CD14-positive monocyte (primary cell): ENCODE measurements at regions not wholly inside any gene's neighbourhood (a gene's known extent, or its start where the extent isn't known, plus 50 kb on each side); places are given as distances from the start of the nearest gene placed in this dataset.

Source experiments
- DNase-seq, 3 donors: peaks; one replicate each; pipeline ENCODE4 v3.0.0-alpha.2; 2011 to 2022
- H2AFZ ChIP-seq: 2 replicates; pipeline ENCODE4 v1.6.0; 2012; ENCODE audit warnings: mild to moderate bottlenecking, low read depth, low read length, inconsistent platforms; ENCODE audit not compliant: insufficient read depth, poor library complexity, severe bottlenecking
- H3K27ac ChIP-seq, 2 donors: 1 replicate in 1 of 2; 2 replicates in 1 of 2; pipeline ENCODE4 v1.5.1; 2012 to 2013; ENCODE audit warnings: low read length in 2 of 2, control low read depth in 1 of 2, inconsistent platforms in 1 of 2, low read depth in 1 of 2, mild to moderate bottlenecking in 1 of 2
- H3K27me3 ChIP-seq, 2 donors: one replicate each; pipeline versions ENCODE4 v1.6.0 to v1.6.1; 2011 to 2013; ENCODE audit warnings: low read length in 2 of 2; ENCODE audit not compliant: control insufficient read depth in 2 of 2, insufficient read depth in 2 of 2
- H3K36me3 ChIP-seq, 2 donors: replicated peaks in 1 of 2; 1 replicate in 1 of 2; 2 replicates in 1 of 2; pipeline versions ENCODE4 v1.5.1 to v1.6.1; 2012 to 2013; ENCODE audit warnings: low read length in 2 of 2, control low read depth in 1 of 2, inconsistent platforms in 1 of 2, mild to moderate bottlenecking in 1 of 2; ENCODE audit not compliant: insufficient read depth in 2 of 2, control insufficient read depth in 1 of 2
- H3K4me1 ChIP-seq, 2 donors: 1 replicate in 1 of 2; 2 replicates in 1 of 2; pipeline versions ENCODE4 v1.5.1 to v1.6.1; 2012 to 2013; ENCODE audit warnings: low read length in 2 of 2, control low read depth in 1 of 2, inconsistent platforms in 1 of 2, mild to moderate bottlenecking in 1 of 2, moderate library complexity in 1 of 2; ENCODE audit not compliant: insufficient read depth in 2 of 2, control insufficient read depth in 1 of 2
- H3K4me2 ChIP-seq: replicated peaks from 2 replicates; pipeline ENCODE3; 2012; ENCODE audit warnings: low read length, moderate library complexity, mild to moderate bottlenecking; ENCODE audit not compliant: poor library complexity, severe bottlenecking; ENCODE audit errors: extremely low read depth
- H3K4me3 ChIP-seq, 3 experiments: fragments of 200-600 bp in 1 of 3; sonication (generic) in 1 of 3; replicated peaks in 1 of 3; 1 replicate in 2 of 3; 2 replicates in 1 of 3; pipeline ENCODE4 v1.5.1; 2011 to 2013; ENCODE audit warnings: low read length in 3 of 3, mild to moderate bottlenecking in 3 of 3, control low read depth in 2 of 3, low read depth in 2 of 3, inconsistent platforms in 1 of 3, moderate library complexity in 1 of 3
- H3K79me2 ChIP-seq: 2 replicates; pipeline ENCODE4 v1.6.0; 2012; ENCODE audit warnings: mild to moderate bottlenecking, control low read depth, inconsistent platforms, low read length, moderate library complexity; ENCODE audit not compliant: insufficient read depth
- H3K9ac ChIP-seq: 2 replicates; pipeline ENCODE4 v1.6.0; 2017; ENCODE audit warnings: low read length, mild to moderate bottlenecking; ENCODE audit not compliant: insufficient read depth, poor library complexity, severe bottlenecking
- H3K9me3 ChIP-seq, 2 donors: replicated peaks in 1 of 2; 1 replicate in 1 of 2; 2 replicates in 1 of 2; pipeline versions ENCODE4 v1.5.1 to v1.6.1; 2012 to 2013; ENCODE audit warnings: low read length in 2 of 2, control low read depth in 1 of 2; ENCODE audit not compliant: control insufficient read depth in 1 of 2, insufficient read depth in 1 of 2
- H4K20me1 ChIP-seq: 2 replicates; pipeline ENCODE4 v1.6.0; 2012; ENCODE audit warnings: mild to moderate bottlenecking, low read length, control low read depth, moderate library complexity; ENCODE audit not compliant: insufficient read depth
- H3K27ac Mint-ChIP-seq, 7 donors: one replicate each; pipeline ENCODE4 v1.8.0; 2020; ENCODE audit warnings: mild to moderate bottlenecking in 7 of 7, mixed read lengths in 7 of 7, moderate library complexity in 6 of 7, inconsistent platforms in 2 of 7
- H3K27me3 Mint-ChIP-seq, 3 donors: one replicate each; pipeline ENCODE4 v1.8.0; 2021 to 2022; ENCODE audit warnings: low read depth in 3 of 3, mild to moderate bottlenecking in 3 of 3, mixed read lengths in 3 of 3, moderate library complexity in 3 of 3, inconsistent platforms in 1 of 3
- H3K36me3 Mint-ChIP-seq, 2 donors: one replicate each; pipeline ENCODE4 v1.8.0; 2020; ENCODE audit warnings: mixed read lengths in 2 of 2, inconsistent platforms in 1 of 2, mild to moderate bottlenecking in 1 of 2
- H3K4me1 Mint-ChIP-seq: one replicate; pipeline ENCODE4 v1.8.0; 2020; ENCODE audit warnings: mild to moderate bottlenecking, mixed read lengths
- H3K4me3 Mint-ChIP-seq, 2 donors: one replicate each; pipeline ENCODE4 v1.8.0; 2020; ENCODE audit warnings: mild to moderate bottlenecking in 2 of 2, mixed read lengths in 2 of 2, moderate library complexity in 1 of 2
- H3K9me3 Mint-ChIP-seq, 7 donors: one replicate each; pipeline ENCODE4 v1.8.0; 2020 to 2022; ENCODE audit warnings: mixed read lengths in 7 of 7, mild to moderate bottlenecking in 6 of 7, moderate library complexity in 6 of 7, inconsistent platforms in 2 of 7
- WGBS: methylation state at CpG from one replicate; pipeline ENCODE4 v1.1.5; 2013; ENCODE audit warnings: missing lambda C conversion rate; ENCODE audit not compliant: insufficient coverage; 5-methylcytosine and 5-hydroxymethylcytosine counted together
- intact Hi-C, 2 donors: fragments of 100-400 bp; cut with micrococcal nuclease; formaldehyde crosslinking; loops; one replicate each; pipeline versions ENCODE4 v1.15.0 to v1.15.1; 2023
- TF ChIP-seq, protein P1 (sequence below): fragments of 200-600 bp; IDR thresholded peaks from one replicate; pipeline ENCODE4 v1.8.0; 2022; ENCODE audit warnings: antibody characterized with exemption, mild to moderate bottlenecking

DNA sequence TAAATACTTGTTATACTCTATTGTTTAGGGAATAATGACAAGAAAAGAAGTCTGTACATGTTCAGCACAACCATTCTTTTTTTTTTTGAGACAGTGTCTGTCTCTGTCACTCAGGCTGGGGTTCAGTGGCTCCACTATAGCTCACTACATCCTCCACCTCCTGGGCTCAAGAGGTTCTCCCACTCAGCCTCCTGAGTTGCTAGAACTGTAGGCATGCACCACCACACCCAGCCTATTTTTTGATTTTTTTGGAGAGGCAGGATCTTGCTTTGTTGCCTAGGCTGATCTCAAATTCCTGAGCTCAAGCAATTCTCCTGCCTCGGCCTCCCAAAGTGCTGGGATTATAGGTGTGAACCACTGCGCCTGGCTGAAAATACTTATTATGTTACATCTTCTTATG lies 250.0 kb downstream of the MIAT start:
- no CpG with 5 or more reads among the region's 2 CpGs for WGBS
- H3K27me3 Mint-ChIP-seq: peaks cover 47 to 57% (median 48%) of the 10 kb centered on the region in 3 donors
- no peaks in the 10 kb centered on the region for H3K36me3 ChIP-seq

DNA sequence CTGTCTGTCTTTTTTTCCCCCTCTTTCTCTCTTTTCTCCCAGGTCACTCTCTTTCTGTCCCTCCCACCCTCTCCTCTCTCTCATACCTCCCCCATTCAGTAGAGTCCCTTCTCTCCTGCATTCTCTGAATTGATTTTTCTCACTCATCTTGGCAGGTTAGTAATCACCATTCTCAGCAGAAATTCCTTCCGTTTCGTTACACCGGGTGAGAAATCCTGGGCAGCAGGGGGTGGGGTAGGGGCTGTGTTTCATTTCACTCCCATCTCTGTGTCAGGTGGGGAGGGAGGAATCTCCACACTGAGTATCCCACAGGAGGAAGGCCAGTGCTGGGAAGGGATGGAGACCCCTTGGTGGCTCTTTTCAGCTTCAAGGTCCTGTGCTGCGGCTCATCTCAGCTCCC lies 253.5 kb downstream of the MIAT start:
- no peaks in the 10 kb centered on the region for H3K4me1 ChIP-seq
- intact Hi-C loops: no loop called here
- no peak overlapping the region for H3K4me3 ChIP-seq
- H3K27me3 ChIP-seq: peaks cover 19 to 20% of the 10 kb centered on the region in 2 donors
- H3K9ac ChIP-seq: no peak overlapping the region
- no peaks in the 10 kb centered on the region for H3K9me3 ChIP-seq
- H2AFZ ChIP-seq: no peak overlapping the region
- H4K20me1 ChIP-seq: no peaks in the 10 kb centered on the region
- Mint-ChIP-seq H3K4me1 (no peaks in the 10 kb centered on the region), H3K9me3 (peaks cover 0 to 7% (median 0%) of the 10 kb centered on the region in 7 donors), H3K4me3 (no peak overlapping the region), H3K36me3 (no peaks in the 10 kb centered on the region), H3K27me3 (peaks cover 26 to 43% (median 34%) of the 10 kb centered on the region in 3 donors), H3K27ac (no peak overlapping the region)
- H3K4me2 ChIP-seq: no peak overlapping the region
- no peak overlapping the region for H3K27ac ChIP-seq
- WGBS: no CpG with 5 or more reads among the region's 4 CpGs
- H3K36me3 ChIP-seq: no peaks in the 10 kb centered on the region
- H3K79me2 ChIP-seq: no peaks in the 10 kb centered on the region
- DNase-seq: no peak
- TF ChIP-seq, protein P1, sequence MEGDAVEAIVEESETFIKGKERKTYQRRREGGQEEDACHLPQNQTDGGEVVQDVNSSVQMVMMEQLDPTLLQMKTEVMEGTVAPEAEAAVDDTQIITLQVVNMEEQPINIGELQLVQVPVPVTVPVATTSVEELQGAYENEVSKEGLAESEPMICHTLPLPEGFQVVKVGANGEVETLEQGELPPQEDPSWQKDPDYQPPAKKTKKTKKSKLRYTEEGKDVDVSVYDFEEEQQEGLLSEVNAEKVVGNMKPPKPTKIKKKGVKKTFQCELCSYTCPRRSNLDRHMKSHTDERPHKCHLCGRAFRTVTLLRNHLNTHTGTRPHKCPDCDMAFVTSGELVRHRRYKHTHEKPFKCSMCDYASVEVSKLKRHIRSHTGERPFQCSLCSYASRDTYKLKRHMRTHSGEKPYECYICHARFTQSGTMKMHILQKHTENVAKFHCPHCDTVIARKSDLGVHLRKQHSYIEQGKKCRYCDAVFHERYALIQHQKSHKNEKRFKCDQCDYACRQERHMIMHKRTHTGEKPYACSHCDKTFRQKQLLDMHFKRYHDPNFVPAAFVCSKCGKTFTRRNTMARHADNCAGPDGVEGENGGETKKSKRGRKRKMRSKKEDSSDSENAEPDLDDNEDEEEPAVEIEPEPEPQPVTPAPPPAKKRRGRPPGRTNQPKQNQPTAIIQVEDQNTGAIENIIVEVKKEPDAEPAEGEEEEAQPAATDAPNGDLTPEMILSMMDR: no peak

More for the DNA sequence above, 250.0 kb downstream of the MIAT start:
- H3K9me3 Mint-ChIP-seq: peaks cover 0 to 9% (median 3%) of the 10 kb centered on the region in 7 donors
- Histone ChIP-seq H3K4me1 (no peaks in the 10 kb centered on the region), H3K27ac (no peak overlapping the region), H3K4me3 (no peak overlapping the region), H2AFZ (no peak overlapping the region), H3K9ac (no peak overlapping the region), H3K4me2 (no peak overlapping the region), H3K27me3 (peaks cover 33 to 40% of the 10 kb centered on the region in 2 donors), H3K9me3 (peaks cover 0 to 5% of the 10 kb centered on the region in 2 donors), H3K79me2 (no peaks in the 10 kb centered on the region), H4K20me1 (no peaks in the 10 kb centered on the region)
- intact Hi-C loops: no loop called here
- H3K4me3 Mint-ChIP-seq: no peak overlapping the region
- no peak for DNase-seq
- TF ChIP-seq, protein P1: no peak
- no peak overlapping the region for H3K27ac Mint-ChIP-seq
- no peaks in the 10 kb centered on the region for H3K36me3 Mint-ChIP-seq
- H3K4me1 Mint-ChIP-seq: peaks cover 5% of the 10 kb centered on the region
